ENCODE measurements at regions not wholly inside any gene's neighbourhood (a gene's known extent, or its start where the extent isn't known, plus 50 kb on each side); places are given as distances from the start of the nearest gene placed in this dataset.

DNA sequence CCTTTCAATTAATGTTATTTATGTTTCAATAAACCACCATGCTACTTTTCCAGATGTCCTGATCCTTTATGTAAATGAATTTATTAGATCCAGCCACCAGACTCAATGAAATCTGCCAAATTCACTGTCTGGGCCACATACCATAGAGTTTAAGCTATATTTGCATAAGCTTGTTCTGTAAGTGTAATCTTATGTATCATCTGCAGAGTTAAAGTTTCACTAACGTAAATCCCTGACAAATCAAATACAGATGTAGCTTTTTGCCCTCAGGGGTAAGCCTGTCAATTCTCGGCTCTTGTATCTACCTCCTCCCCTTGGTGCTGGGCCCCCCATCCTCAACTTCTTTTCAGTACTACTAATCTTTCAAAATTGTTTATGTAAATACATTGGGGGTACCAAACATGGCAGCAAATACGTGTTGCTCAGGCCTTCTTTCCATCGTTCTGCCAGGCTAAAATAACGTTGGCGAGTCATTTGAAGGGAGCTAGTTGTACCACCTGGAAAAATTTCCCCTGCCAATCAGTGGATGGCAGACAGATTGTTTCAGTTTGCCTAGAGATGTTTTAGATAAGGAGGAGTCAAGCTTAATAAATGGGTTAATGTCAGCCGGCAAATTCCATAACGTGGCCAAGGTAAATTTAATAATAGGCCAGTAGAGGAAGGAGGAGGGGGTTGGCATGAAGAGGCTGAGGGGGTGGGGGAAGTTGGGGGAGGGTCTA, 79.6 kb downstream of the RPS12 start:
- Histone ChIP-seq H2AFZ (ENCODE audit: low read length) (no peak overlapping the region), H3K9ac (ENCODE audit: low read length) (no peak overlapping the region), H3K79me2 (ENCODE audit: low read length) (no peaks in the 10 kb centered on the region), H3K4me3 (ENCODE audit: low read length) (no peak overlapping the region), H3K9me3 (replicated peaks; ENCODE audit: insufficient read depth, low read length) (no peaks in the 10 kb centered on the region), H3K27ac (ENCODE audit: low read length) (no peak overlapping the region), H3K27me3 (replicated peaks; ENCODE audit: insufficient read depth, low read length) (no peaks in the 10 kb centered on the region), H3K4me2 (ENCODE audit: low read depth, low read length) (no peak overlapping the region), H3F3A (ENCODE audit: insufficient read depth, low read length) (no peaks in the 10 kb centered on the region), H3K9me2 (replicated peaks; ENCODE audit: insufficient read depth, low read length) (no peaks in the 10 kb centered on the region), H3K4me1 (ENCODE audit: low read length) (no peaks in the 10 kb centered on the region), H4K20me1 (ENCODE audit: insufficient read depth, low read length) (no peaks in the 10 kb centered on the region), H3K36me3 (replicated peaks; ENCODE audit: insufficient read depth, low read length) (no peaks in the 10 kb centered on the region)
- no peak for DNase-seq
- TF ChIP-seq, protein P1, sequence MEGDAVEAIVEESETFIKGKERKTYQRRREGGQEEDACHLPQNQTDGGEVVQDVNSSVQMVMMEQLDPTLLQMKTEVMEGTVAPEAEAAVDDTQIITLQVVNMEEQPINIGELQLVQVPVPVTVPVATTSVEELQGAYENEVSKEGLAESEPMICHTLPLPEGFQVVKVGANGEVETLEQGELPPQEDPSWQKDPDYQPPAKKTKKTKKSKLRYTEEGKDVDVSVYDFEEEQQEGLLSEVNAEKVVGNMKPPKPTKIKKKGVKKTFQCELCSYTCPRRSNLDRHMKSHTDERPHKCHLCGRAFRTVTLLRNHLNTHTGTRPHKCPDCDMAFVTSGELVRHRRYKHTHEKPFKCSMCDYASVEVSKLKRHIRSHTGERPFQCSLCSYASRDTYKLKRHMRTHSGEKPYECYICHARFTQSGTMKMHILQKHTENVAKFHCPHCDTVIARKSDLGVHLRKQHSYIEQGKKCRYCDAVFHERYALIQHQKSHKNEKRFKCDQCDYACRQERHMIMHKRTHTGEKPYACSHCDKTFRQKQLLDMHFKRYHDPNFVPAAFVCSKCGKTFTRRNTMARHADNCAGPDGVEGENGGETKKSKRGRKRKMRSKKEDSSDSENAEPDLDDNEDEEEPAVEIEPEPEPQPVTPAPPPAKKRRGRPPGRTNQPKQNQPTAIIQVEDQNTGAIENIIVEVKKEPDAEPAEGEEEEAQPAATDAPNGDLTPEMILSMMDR (IDR thresholded peaks at IDR 0.05; ENCODE audit: low read length): no peak
- TF ChIP-seq EZH2 (optimal IDR thresholded peaks at IDR 0.05; ENCODE audit: low read depth, low read length): no peak
- TF ChIP-seq EZH2phosphoT487 (IDR thresholded peaks at IDR 0.05; ENCODE audit: low read length): no peak

DNA sequence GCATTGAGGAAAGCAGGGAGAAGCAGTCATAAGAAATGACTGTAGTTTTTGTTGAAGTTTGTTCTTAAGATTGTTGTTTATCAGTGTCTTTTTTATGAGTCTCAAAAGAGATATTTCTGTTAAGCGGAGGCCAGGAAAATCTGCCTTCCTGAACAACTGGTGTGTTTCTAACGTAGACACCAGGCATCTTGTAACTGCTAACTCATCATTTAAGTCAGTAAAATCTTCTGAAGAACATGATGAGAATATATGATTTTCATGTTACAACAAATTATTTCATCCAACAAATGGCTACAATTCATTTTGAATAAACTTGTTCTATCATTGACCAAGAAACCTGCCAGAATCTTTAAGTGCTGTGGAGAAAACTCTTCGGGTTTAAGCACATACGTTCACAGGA, 84.0 kb downstream of the RPS12 start:
- H2AFZ ChIP-seq (ENCODE audit: low read length): no peak overlapping the region
- H3K27ac ChIP-seq (ENCODE audit: low read length): no peak overlapping the region
- no peaks in the 10 kb centered on the region for H3K36me3 ChIP-seq (replicated peaks; ENCODE audit: insufficient read depth, low read length)
- TF ChIP-seq EZH2 (optimal IDR thresholded peaks at IDR 0.05; ENCODE audit: low read depth, low read length) (no peak), EZH2phosphoT487 (IDR thresholded peaks at IDR 0.05; ENCODE audit: low read length) (no peak)
- TF ChIP-seq, protein P1 (IDR thresholded peaks at IDR 0.05; ENCODE audit: low read length): no peak
- no peak overlapping the region for H3K9ac ChIP-seq (ENCODE audit: low read length)
- H3K9me3 ChIP-seq (replicated peaks; ENCODE audit: insufficient read depth, low read length): no peaks in the 10 kb centered on the region
- no peaks in the 10 kb centered on the region for H3K79me2 ChIP-seq (ENCODE audit: low read length)
- H3K27me3 ChIP-seq (replicated peaks; ENCODE audit: insufficient read depth, low read length): no peaks in the 10 kb centered on the region
- H4K20me1 ChIP-seq (ENCODE audit: insufficient read depth, low read length): no peaks in the 10 kb centered on the region
- no peaks in the 10 kb centered on the region for H3K9me2 ChIP-seq (replicated peaks; ENCODE audit: insufficient read depth, low read length)
- no peaks in the 10 kb centered on the region for H3K4me1 ChIP-seq (ENCODE audit: low read length)
- H3K4me2 ChIP-seq (ENCODE audit: low read depth, low read length): no peak overlapping the region
- no peaks in the 10 kb centered on the region for H3F3A ChIP-seq (ENCODE audit: insufficient read depth, low read length)
- no peak for DNase-seq
- H3K4me3 ChIP-seq (ENCODE audit: low read length): no peak overlapping the region

DNA sequence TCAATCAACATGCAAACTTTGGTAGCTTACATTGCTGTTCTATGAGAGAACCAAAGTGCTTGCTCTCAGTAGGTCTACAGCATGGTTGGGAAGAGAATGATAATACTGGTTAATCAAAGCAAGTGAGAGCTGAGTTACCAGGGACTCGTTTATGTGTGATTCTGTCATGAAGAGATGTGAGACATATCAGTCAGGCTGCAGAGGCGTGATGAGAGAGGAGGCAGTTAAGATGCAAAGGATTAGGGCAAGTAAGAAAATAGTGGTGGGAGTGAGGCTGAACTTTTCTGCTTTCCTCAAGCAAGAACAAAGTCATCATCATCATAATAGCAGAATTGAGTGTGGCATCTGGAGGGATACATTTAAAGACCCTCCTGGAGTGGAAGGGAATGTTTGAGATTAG, 86.5 kb downstream of the RPS12 start:
- no peaks in the 10 kb centered on the region for H3K27me3 ChIP-seq (replicated peaks; ENCODE audit: insufficient read depth, low read length)
- no peak for TF ChIP-seq EZH2phosphoT487 (IDR thresholded peaks at IDR 0.05; ENCODE audit: low read length)
- TF ChIP-seq EZH2 (optimal IDR thresholded peaks at IDR 0.05; ENCODE audit: low read depth, low read length): no peak
- TF ChIP-seq, protein P1 (IDR thresholded peaks at IDR 0.05; ENCODE audit: low read length): no peak
- no peaks in the 10 kb centered on the region for H3K9me3 ChIP-seq (replicated peaks; ENCODE audit: insufficient read depth, low read length)
- H3K4me1 ChIP-seq (ENCODE audit: low read length): no peaks in the 10 kb centered on the region
- H3K36me3 ChIP-seq (replicated peaks; ENCODE audit: insufficient read depth, low read length): no peaks in the 10 kb centered on the region
- no peaks in the 10 kb centered on the region for H3K9me2 ChIP-seq (replicated peaks; ENCODE audit: insufficient read depth, low read length)
- H3F3A ChIP-seq (ENCODE audit: insufficient read depth, low read length): no peaks in the 10 kb centered on the region
- H3K9ac ChIP-seq (ENCODE audit: low read length): no peak overlapping the region
- no peak overlapping the region for H3K27ac ChIP-seq (ENCODE audit: low read length)
- no peak overlapping the region for H2AFZ ChIP-seq (ENCODE audit: low read length)
- no peak for DNase-seq
- H4K20me1 ChIP-seq (ENCODE audit: insufficient read depth, low read length): no peaks in the 10 kb centered on the region
- no peak overlapping the region for H3K4me3 ChIP-seq (ENCODE audit: low read length)
- no peak overlapping the region for H3K4me2 ChIP-seq (ENCODE audit: low read depth, low read length)
- no peaks in the 10 kb centered on the region for H3K79me2 ChIP-seq (ENCODE audit: low read length)
